Left lung (tissue), 4 donors: ENCODE measurements at regions not wholly inside any gene's neighbourhood (a gene's known extent, or its start where the extent isn't known, plus 50 kb on each side); places are given as distances from the start of the nearest gene placed in this dataset.

ENCODE experiments used
- ATAC-seq: fragments of 200-7000 bp; cut with Tn5 transposase; one replicate; pipeline ENCODE4 v1.9.1; 2020; ENCODE audit warnings: moderate library complexity
- DNase-seq, 4 donors: peaks; one replicate each; pipeline ENCODE4 v3.0.0-alpha.2; 2013 to 2020
- H3K27ac ChIP-seq, 2 donors: fragments of 200-600 bp; sonication (generic) in 1 of 2; one replicate each; pipeline versions ENCODE4 v1.5.0 to v1.8.0; 2020 to 2021
- H3K27me3 ChIP-seq, 2 donors: fragments of 200-600 bp; sonication (generic) in 1 of 2; one replicate each; pipeline versions ENCODE4 v1.5.0 to v1.8.0; 2020 to 2021
- H3K36me3 ChIP-seq, 2 donors: fragments of 200-600 bp; sonication (generic) in 1 of 2; one replicate each; pipeline versions ENCODE4 v1.5.0 to v1.8.0; 2020 to 2021
- H3K4me1 ChIP-seq, 2 donors: fragments of 200-600 bp; one replicate each; pipeline ENCODE4 v1.8.0; 2021
- H3K4me3 ChIP-seq, 2 donors: fragments of 200-600 bp; sonication (generic) in 1 of 2; one replicate each; pipeline versions ENCODE4 v1.5.0 to v1.8.0; 2020 to 2021; ENCODE audit warnings: mild to moderate bottlenecking in 1 of 2
- H3K9me3 ChIP-seq, 2 donors: fragments of 200-600 bp; sonication (generic) in 1 of 2; one replicate each; pipeline versions ENCODE4 v1.5.0 to v1.8.0; 2020 to 2021
- CTCF ChIP-seq, 2 donors: fragments of 200-600 bp; sonication (generic) in 1 of 2; IDR thresholded peaks; one replicate each; pipeline versions ENCODE4 v1.5.0 to v1.8.0; 2021; ENCODE audit warnings: antibody characterized with exemption in 2 of 2
- intact Hi-C, 2 donors: fragments of 100-400 bp; cut with DNase I; formaldehyde crosslinking; loops; one replicate each; pipeline versions ENCODE4 v1.11.2 to v1.14.2; 2022
- donor health status: DM: no; HTN: yes; CAD: no.
- donor health status: DM: no; HTN: no; CAD: no.

DNA sequence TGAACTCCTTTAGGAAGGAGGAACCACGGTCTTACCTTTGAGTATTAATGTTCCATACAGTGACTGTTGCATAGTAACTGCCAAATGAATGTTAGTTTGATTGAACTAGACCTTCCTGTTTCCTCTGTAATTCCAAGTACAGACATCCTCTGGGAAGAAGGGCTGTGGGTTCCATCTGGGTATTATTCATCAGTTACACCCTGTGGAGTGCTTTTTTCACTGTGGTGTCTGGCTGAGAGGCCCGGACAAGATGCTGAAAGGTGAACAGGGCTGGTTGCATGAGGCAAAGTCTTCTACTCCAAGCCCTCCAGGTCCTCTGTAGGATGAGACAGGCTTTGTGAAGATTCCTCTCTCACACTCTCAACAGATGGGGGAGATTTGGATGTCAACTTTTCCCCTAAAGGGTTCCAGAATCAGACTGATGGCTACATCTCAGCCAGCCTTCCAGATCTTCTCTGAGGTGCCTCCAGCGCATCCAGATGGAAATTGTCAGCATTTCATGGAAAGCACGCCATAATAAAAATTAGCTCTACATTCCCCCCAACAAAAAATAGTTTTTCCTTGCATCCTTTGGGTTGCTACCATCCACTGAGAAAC, 230.9 kb downstream of the GAS1 start:
- Histone ChIP-seq H3K27me3 (peaks cover 0 to 5% of the 10 kb centered on the region in 2 donors), H3K36me3 (no peaks in the 10 kb centered on the region), H3K27ac (no peak overlapping the region), H3K4me1 (no peaks in the 10 kb centered on the region), H3K4me3 (no peak overlapping the region), H3K9me3 (no peaks in the 10 kb centered on the region)
- intact Hi-C loops = no loop called here
- no peak for ATAC-seq
- DNase-seq = no peak
- TF ChIP-seq CTCF (IDR thresholded peaks at IDR 0.05) = no peak

GRCh38 chr9:86714999-86715398, 232.3 kb downstream of the GAS1 start:
- Histone ChIP-seq H3K27ac (no peak overlapping the region), H3K4me1 (no peaks in the 10 kb centered on the region), H3K4me3 (no peak overlapping the region), H3K9me3 (no peaks in the 10 kb centered on the region), H3K36me3 (no peaks in the 10 kb centered on the region), H3K27me3 (no peaks in the 10 kb centered on the region)
- ATAC-seq = no peak
- DNase-seq = no peak
- intact Hi-C loops = no loop called here
- TF ChIP-seq CTCF (IDR thresholded peaks at IDR 0.05) = no peak

GRCh38 chr9:86713970-86714369, 233.3 kb downstream of the GAS1 start:
- Histone ChIP-seq H3K4me3 (no peak overlapping the region), H3K36me3 (no peaks in the 10 kb centered on the region), H3K27me3 (no peaks in the 10 kb centered on the region), H3K27ac (no peak overlapping the region), H3K4me1 (no peaks in the 10 kb centered on the region), H3K9me3 (no peaks in the 10 kb centered on the region)
- no peak for DNase-seq
- TF ChIP-seq CTCF (IDR thresholded peaks at IDR 0.05) = no peak
- no peak for ATAC-seq
- intact Hi-C loops = no loop called here

- H3K4me3 ChIP-seq = no peak overlapping the region
- no peaks in the 10 kb centered on the region for H3K4me1 ChIP-seq
- intact Hi-C loops = no loop called here
- H3K27me3 ChIP-seq = no peaks in the 10 kb centered on the region
- no peak for TF ChIP-seq CTCF (IDR thresholded peaks at IDR 0.05)
- H3K36me3 ChIP-seq = no peaks in the 10 kb centered on the region
- no peaks in the 10 kb centered on the region for H3K9me3 ChIP-seq
- no peak overlapping the region for H3K27ac ChIP-seq
- no peak for ATAC-seq
- no peak for DNase-seq
These were observed 233.8 kb downstream of the GAS1 start for GRCh38 chr9:86713470-86713869.

- Histone ChIP-seq H3K27me3 (no peaks in the 10 kb centered on the region), H3K9me3 (no peaks in the 10 kb centered on the region), H3K4me3 (no peak overlapping the region), H3K36me3 (no peaks in the 10 kb centered on the region), H3K4me1 (no peaks in the 10 kb centered on the region), H3K27ac (no peak overlapping the region)
- intact Hi-C loops = no loop called here
- DNase-seq (no peak), ATAC-seq (no peak)
- no peak for TF ChIP-seq CTCF (IDR thresholded peaks at IDR 0.05)
These were observed 238.1 kb downstream of the GAS1 start for GRCh38 chr9:86708918-86709835.
